MM.1S (cell line): ENCODE measurements at regions not wholly inside any gene's neighbourhood (a gene's known extent, or its start where the extent isn't known, plus 50 kb on each side); places are given as distances from the start of the nearest gene placed in this dataset.

Source experiments
- DNase-seq: peaks from one replicate; pipeline ENCODE4 v3.0.0-alpha.2; 2015
- H2AFZ ChIP-seq: fragments of 300-600 bp; sonication (generic); 2 replicates; pipeline ENCODE4 v1.6.0; 2016; ENCODE audit warnings: antibody characterized with exemption, low read length
- H3F3A ChIP-seq: fragments of 300-600 bp; sonication (generic); 2 replicates; pipeline ENCODE4 v1.6.1; 2016; ENCODE audit warnings: mild to moderate bottlenecking, antibody characterized with exemption, low read length, moderate library complexity, mixed read lengths; ENCODE audit not compliant: insufficient read depth
- H3K27ac ChIP-seq: fragments of 300-600 bp; sonication (generic); 2 replicates; pipeline ENCODE4 v1.5.1; 2016; ENCODE audit warnings: mild to moderate bottlenecking, low read length
- H3K27me3 ChIP-seq: fragments of 300-600 bp; sonication (generic); replicated peaks from 2 replicates; pipeline ENCODE4 v1.6.0; 2016; ENCODE audit warnings: low read length; ENCODE audit not compliant: insufficient read depth
- H3K36me3 ChIP-seq: fragments of 300-600 bp; sonication (generic); replicated peaks from 2 replicates; pipeline ENCODE4 v1.6.1; 2016; ENCODE audit warnings: mild to moderate bottlenecking, low read length, mixed read lengths; ENCODE audit not compliant: insufficient read depth
- H3K4me1 ChIP-seq: fragments of 300-600 bp; sonication (generic); 2 replicates; pipeline ENCODE4 v1.6.1; 2016; ENCODE audit warnings: low read length, mixed read lengths
- H3K4me2 ChIP-seq: fragments of 300-600 bp; sonication (generic); 2 replicates; pipeline ENCODE4 v1.6.0; 2016; ENCODE audit warnings: low read depth, low read length
- H3K4me3 ChIP-seq: fragments of 300-600 bp; sonication (generic); 2 replicates; pipeline ENCODE4 v1.5.1; 2016; ENCODE audit warnings: low read length, mixed read lengths
- H3K79me2 ChIP-seq: fragments of 300-600 bp; sonication (generic); 2 replicates; pipeline ENCODE4 v1.6.1; 2016; ENCODE audit warnings: mixed run types, low read length, mixed read lengths
- H3K9ac ChIP-seq: fragments of 300-600 bp; sonication (generic); 2 replicates; pipeline ENCODE4 v1.6.1; 2016; ENCODE audit warnings: low read length, mixed read lengths
- H3K9me2 ChIP-seq: fragments of 300-600 bp; sonication (generic); replicated peaks from 2 replicates; pipeline ENCODE4 v1.6.1; 2016; ENCODE audit warnings: mild to moderate bottlenecking, low read length, mixed read lengths; ENCODE audit not compliant: insufficient read depth
- H3K9me3 ChIP-seq: fragments of 300-600 bp; sonication (generic); replicated peaks from 2 replicates; pipeline ENCODE4 v1.6.1; 2016; ENCODE audit warnings: mild to moderate bottlenecking, low read length, mixed read lengths; ENCODE audit not compliant: insufficient read depth
- H4K20me1 ChIP-seq: fragments of 300-600 bp; sonication (generic); 2 replicates; pipeline ENCODE4 v1.6.1; 2016; ENCODE audit warnings: mild to moderate bottlenecking, low read length, moderate library complexity, mixed read lengths; ENCODE audit not compliant: insufficient read depth
- EZH2 ChIP-seq: fragments of 300-600 bp; sonication (generic); optimal IDR thresholded peaks from 2 replicates; pipeline ENCODE3; 2017; ENCODE audit warnings: low read depth, mild to moderate bottlenecking, antibody characterized with exemption, low read length, mixed read lengths
- EZH2phosphoT487 ChIP-seq: fragments of 300-600 bp; sonication (generic); IDR thresholded peaks from 2 replicates; pipeline ENCODE4 v1.6.1; 2018; ENCODE audit warnings: antibody characterized with exemption, low read length
- TF ChIP-seq, protein P1 (sequence below): fragments of 300-600 bp; sonication (generic); IDR thresholded peaks from 2 replicates; pipeline ENCODE4 v1.5.1; 2016; ENCODE audit warnings: antibody characterized with exemption, low read length, mixed read lengths

DNA sequence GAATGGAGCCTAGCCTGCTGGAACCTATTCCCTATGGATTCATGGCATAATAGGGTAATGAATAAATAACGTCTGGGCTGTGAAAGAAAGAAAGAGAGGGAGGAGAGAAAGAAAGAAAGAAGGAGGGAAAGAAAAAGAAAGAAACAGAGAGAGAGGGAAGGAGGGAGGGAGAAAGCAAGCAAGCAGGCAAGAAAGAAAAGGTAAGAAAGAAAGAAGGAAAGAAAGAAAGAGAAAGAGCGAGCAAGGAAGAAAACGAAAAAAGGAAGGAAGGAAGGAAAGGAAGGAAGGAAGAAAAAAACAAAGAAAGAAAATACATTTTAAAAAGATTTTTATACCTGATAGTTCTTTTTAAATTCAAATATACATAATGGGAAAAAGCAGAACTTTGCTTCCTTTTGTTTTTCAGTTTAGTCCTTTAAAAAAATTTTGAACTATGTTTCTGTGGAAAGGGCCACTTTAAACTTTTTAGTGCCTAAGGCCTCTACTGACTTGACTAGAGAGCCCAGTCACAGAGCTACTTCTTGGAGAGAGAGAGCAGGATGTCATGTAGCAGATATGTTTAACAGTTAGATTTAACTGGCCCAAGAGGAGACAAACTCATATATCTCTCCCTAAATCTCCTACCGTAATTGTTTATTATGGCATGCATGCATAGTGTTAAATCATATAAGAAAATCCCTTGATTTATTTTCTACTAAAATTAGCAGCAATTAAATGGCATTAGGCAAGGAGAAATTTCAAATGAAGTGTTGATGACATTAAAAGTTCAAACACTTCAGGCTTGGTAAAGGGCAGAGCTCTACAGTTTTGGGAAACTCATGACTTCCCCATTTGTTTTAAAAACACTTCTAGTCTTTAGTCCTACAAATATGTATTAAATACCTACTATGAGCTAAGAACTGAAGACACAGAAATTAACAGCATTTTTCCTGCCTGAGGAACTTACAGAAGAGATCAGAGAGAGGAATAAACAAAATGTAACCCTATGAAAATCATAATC is 305.5 kb downstream of the BCAT1 start:
- Histone ChIP-seq H2AFZ (no peak overlapping the region), H3K36me3 (no peaks in the 10 kb centered on the region), H3K27me3 (no peaks in the 10 kb centered on the region), H3K4me2 (no peak overlapping the region), H3F3A (no peaks in the 10 kb centered on the region), H3K27ac (no peak overlapping the region), H3K4me3 (no peak overlapping the region), H3K9me3 (no peaks in the 10 kb centered on the region), H3K4me1 (no peaks in the 10 kb centered on the region), H3K9me2 (no peaks in the 10 kb centered on the region), H4K20me1 (no peaks in the 10 kb centered on the region), H3K9ac (no peak overlapping the region), H3K79me2 (no peaks in the 10 kb centered on the region)
- no peak for DNase-seq
- no peak for TF ChIP-seq EZH2phosphoT487

DNA sequence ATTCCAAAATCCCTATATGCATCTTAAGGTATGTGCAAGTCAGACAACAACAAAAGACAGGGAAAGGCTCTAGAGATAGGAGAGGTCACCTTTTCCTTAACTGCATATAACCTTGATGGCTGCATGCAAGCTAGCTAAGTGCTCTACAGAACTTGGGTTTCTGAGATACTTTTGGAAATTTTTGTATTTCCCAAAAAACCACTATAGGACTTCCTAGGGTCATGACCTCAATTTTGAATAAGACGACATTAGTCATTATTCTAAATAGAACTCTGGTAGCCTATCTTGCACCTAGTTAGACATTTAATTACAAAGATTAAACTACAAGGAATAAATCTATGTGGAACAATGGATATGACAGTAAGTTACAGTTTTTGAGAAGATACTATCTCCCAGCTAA is 309.3 kb downstream of the BCAT1 start:
- H3K4me2 ChIP-seq: no peak overlapping the region
- no peaks in the 10 kb centered on the region for H3F3A ChIP-seq
- H3K9me3 ChIP-seq: no peaks in the 10 kb centered on the region
- no peaks in the 10 kb centered on the region for H3K36me3 ChIP-seq
- H2AFZ ChIP-seq: no peak overlapping the region
- no peaks in the 10 kb centered on the region for H3K9me2 ChIP-seq
- H3K4me1 ChIP-seq: no peaks in the 10 kb centered on the region
- no peaks in the 10 kb centered on the region for H3K27me3 ChIP-seq
- DNase-seq: no peak
- no peak overlapping the region for H3K4me3 ChIP-seq
- H3K27ac ChIP-seq: no peak overlapping the region
- H3K79me2 ChIP-seq: no peaks in the 10 kb centered on the region
- no peak for TF ChIP-seq EZH2phosphoT487
- no peaks in the 10 kb centered on the region for H4K20me1 ChIP-seq
- no peak overlapping the region for H3K9ac ChIP-seq

DNA sequence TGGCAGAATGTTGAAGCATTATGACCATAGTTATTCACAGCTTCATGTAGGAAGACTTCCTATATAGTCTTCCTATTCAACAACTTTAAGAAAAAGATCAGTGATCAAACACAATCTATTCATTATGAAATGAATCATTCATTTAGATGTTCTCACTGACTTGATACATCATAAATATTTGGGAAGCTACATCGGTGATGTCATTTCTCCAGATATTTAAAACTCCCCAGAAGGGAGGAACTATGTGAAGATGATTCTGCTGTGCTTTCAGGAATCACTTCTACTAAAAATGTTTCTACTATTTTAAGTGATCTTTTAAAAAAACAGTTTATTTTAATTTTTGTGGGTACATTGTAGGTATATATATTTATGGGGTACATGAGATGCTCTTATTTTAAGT is 316.4 kb downstream of the BCAT1 start:
- TF ChIP-seq EZH2 (no peak), EZH2phosphoT487 (no peak)
- TF ChIP-seq, protein P1, sequence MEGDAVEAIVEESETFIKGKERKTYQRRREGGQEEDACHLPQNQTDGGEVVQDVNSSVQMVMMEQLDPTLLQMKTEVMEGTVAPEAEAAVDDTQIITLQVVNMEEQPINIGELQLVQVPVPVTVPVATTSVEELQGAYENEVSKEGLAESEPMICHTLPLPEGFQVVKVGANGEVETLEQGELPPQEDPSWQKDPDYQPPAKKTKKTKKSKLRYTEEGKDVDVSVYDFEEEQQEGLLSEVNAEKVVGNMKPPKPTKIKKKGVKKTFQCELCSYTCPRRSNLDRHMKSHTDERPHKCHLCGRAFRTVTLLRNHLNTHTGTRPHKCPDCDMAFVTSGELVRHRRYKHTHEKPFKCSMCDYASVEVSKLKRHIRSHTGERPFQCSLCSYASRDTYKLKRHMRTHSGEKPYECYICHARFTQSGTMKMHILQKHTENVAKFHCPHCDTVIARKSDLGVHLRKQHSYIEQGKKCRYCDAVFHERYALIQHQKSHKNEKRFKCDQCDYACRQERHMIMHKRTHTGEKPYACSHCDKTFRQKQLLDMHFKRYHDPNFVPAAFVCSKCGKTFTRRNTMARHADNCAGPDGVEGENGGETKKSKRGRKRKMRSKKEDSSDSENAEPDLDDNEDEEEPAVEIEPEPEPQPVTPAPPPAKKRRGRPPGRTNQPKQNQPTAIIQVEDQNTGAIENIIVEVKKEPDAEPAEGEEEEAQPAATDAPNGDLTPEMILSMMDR: no peak
- H3F3A ChIP-seq: no peaks in the 10 kb centered on the region

DNA sequence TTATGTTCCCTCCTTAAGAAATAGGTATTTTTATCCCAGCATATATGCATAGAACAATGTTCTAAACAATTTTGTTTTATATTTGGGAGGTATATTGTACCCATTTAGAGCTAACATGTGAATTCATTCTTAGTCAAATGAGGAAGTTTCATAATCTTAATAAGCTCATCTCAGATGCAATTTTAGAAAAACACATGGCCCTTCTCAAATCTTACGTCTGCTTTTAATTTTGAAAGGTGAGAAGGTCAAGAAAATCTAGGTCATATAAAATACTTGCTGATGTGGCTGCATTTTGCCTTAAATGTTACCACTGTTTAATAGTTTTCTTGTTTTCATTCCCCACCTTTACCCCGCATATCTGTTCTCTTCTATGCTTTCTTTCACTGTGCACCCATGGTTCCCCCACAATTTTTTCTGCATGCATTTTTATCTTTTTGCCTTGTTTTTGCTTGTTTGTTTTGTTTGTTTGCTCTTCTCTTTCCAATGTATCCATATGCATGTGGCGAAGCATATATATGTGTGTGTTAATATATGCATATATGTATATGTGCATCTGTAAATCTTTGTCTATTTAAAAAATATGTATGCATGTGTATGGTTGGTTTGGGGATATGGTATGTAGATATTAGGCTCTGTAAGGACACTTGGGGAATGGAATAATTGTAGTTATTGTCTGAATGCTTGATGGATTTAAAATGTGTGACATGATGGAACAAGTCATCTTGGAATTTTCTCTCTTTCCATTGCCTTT is 317.1 kb downstream of the BCAT1 start:
- Histone ChIP-seq H3K36me3 (no peaks in the 10 kb centered on the region), H3K27me3 (no peaks in the 10 kb centered on the region), H3K4me3 (no peak overlapping the region), H2AFZ (no peak overlapping the region), H3K9me3 (no peaks in the 10 kb centered on the region), H3K27ac (no peak overlapping the region), H3K4me2 (no peak overlapping the region), H3K4me1 (no peaks in the 10 kb centered on the region), H3K9me2 (no peaks in the 10 kb centered on the region), H3K79me2 (no peaks in the 10 kb centered on the region), H3K9ac (no peak overlapping the region), H3F3A (no peaks in the 10 kb centered on the region), H4K20me1 (no peaks in the 10 kb centered on the region)
- DNase-seq: no peak
- TF ChIP-seq, protein P1: no peak
- TF ChIP-seq EZH2 (no peak), EZH2phosphoT487 (no peak)

More for the DNA sequence above, 316.4 kb downstream of the BCAT1 start:
- no peak for DNase-seq
- Histone ChIP-seq H3K4me2 (no peak overlapping the region), H3K9me2 (no peaks in the 10 kb centered on the region), H3K9ac (no peak overlapping the region), H3K36me3 (no peaks in the 10 kb centered on the region), H3K4me1 (no peaks in the 10 kb centered on the region), H3K27me3 (no peaks in the 10 kb centered on the region), H3K79me2 (no peaks in the 10 kb centered on the region), H2AFZ (no peak overlapping the region), H3K9me3 (no peaks in the 10 kb centered on the region), H3K27ac (no peak overlapping the region), H4K20me1 (no peaks in the 10 kb centered on the region), H3K4me3 (no peak overlapping the region)
